Epithelial cell of esophagus (primary cell): ENCODE measurements at regions not wholly inside any gene's neighbourhood (a gene's known extent, or its start where the extent isn't known, plus 50 kb on each side); places are given as distances from the start of the nearest gene placed in this dataset.
"Not testable (repeated sequence)": the region's sequence is repeated elsewhere in the genome, so short reads cannot be mapped to it uniquely, and the experiment has no call there.

Source experiments
- DNase-seq: peaks from one replicate; pipeline ENCODE4 v3.0.0; 2010; ENCODE audit warnings: low read depth
- H3K4me3 ChIP-seq: 2 replicates; pipeline ENCODE4 v1.5.1; 2011; ENCODE audit warnings: mild to moderate bottlenecking, low read length, control low read depth
- CTCF ChIP-seq: IDR thresholded peaks from 2 replicates; pipeline ENCODE4 v1.5.1; 2011; ENCODE audit warnings: low read depth, mild to moderate bottlenecking, low read length, control low read depth, inconsistent platforms; ENCODE audit not compliant: insufficient read depth; ENCODE audit errors: missing control alignments

- no peak for TF ChIP-seq CTCF
- H3K4me3 ChIP-seq, result no peak overlapping the region
- no peak for DNase-seq
Measured at GRCh38 chr4:103982454-103982853, 262.7 kb upstream of the TACR3 start.

- H3K4me3 ChIP-seq, result no peak overlapping the region
- TF ChIP-seq CTCF, result no peak
- peak; percentile 70 for DNase-seq
Measured at GRCh38 chr4:103948244-103949018, 228.6 kb upstream of the TACR3 start.

GRCh38 chr4:103947617-103948016 is 227.8 kb upstream of the TACR3 start:
- no peak for TF ChIP-seq CTCF
- DNase-seq, result peak; percentile 20
- no peak overlapping the region for H3K4me3 ChIP-seq

GRCh38 chr4:103946621-103947268 is 227.0 kb upstream of the TACR3 start:
- not testable (repeated sequence) for DNase-seq

GRCh38 chr4:103938488-103938887 is 218.7 kb upstream of the TACR3 start:
- TF ChIP-seq CTCF, result no peak
- H3K4me3 ChIP-seq, result no peak overlapping the region
- DNase-seq, result no peak

More at GRCh38 chr4:103946621-103947268, 227.0 kb upstream of the TACR3 start:
- H3K4me3 ChIP-seq, result not testable (repeated sequence)

- no peak for TF ChIP-seq CTCF
- no peak overlapping the region for H3K4me3 ChIP-seq
- no peak for DNase-seq
Measured at GRCh38 chr4:103936653-103937145, 216.9 kb upstream of the TACR3 start.

- peak; percentile 56 for TF ChIP-seq CTCF
- peak; percentile 64 for DNase-seq
- no peak overlapping the region for H3K4me3 ChIP-seq
Measured at GRCh38 chr4:103934178-103934789, 214.5 kb upstream of the TACR3 start.
